ENCODE measurements at regions not wholly inside any gene's neighbourhood (a gene's known extent, or its start where the extent isn't known, plus 50 kb on each side); places are given as distances from the start of the nearest gene placed in this dataset.

- no peak for TF ChIP-seq CTCF (IDR thresholded peaks at IDR 0.05; ENCODE audit: low read depth, low read length, poor library complexity, severe bottlenecking)
- no peak for TF ChIP-seq EZH2phosphoT487 (IDR thresholded peaks at IDR 0.05; ENCODE audit: borderline replicate concordance, low read length)
Measured at GRCh38 chr12:22924391-22924790, 299.4 kb downstream of the ETNK1 start.
